LoVo (cell line): ENCODE measurements at regions not wholly inside any gene's neighbourhood (a gene's known extent, or its start where the extent isn't known, plus 50 kb on each side); places are given as distances from the start of the nearest gene placed in this dataset.
"Not testable (repeated sequence)": the region's sequence is repeated elsewhere in the genome, so short reads cannot be mapped to it uniquely, and the experiment has no call there.

ENCODE experiments used
- DNase-seq: peaks from one replicate; pipeline ENCODE4 v3.0.0-alpha.2; 2016; ENCODE audit warnings: low spot score

DNA sequence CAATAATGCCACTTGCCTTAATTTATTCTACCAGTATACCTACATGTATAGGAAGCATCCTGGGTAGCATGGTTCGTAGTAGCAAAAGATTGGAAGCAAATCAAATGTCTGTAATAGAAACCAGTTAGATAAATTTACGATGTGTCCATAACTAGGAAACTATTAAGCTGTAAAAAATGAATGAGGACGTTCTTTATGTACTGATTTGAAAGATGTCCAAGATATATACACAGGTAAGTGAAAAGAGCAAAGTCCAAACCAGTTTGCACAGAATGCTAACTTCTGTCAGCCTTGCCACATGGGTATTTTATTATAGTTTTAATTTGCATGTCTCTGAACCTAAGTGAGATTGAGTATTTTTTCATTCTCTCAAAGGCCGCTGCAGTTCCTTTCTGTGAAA is 251.8 kb upstream of the IRF2BP2 start:
- DNase-seq: peak; percentile 72

- DNase-seq: no peak
Observed at GRCh38 chr1:234861024-234861620, 251.1 kb upstream of the IRF2BP2 start.

DNA sequence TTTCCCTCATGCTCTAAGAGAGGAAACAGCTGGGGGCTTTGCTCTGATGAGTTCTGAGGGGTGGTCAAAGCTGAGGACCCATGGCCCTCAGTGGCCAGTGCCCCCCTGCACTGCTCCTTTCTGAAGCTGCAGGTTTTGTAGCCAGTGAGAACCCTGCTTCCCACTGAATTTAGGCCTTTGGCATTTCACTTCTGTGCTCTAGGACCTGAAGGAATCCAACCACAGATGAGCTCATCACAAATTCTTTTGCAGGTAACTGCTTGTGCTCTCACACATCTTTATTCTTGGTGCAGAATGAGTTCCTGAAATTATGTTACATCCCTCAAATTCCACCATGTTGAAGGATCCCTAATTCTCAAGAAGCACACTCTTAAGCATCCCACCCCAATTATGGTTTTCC is 248.7 kb upstream of the IRF2BP2 start:
- no peak for DNase-seq

GRCh38 chr1:234856845-234857245 is 246.9 kb upstream of the IRF2BP2 start:
- no peak for DNase-seq

GRCh38 chr1:234855851-234856250 is 245.9 kb upstream of the IRF2BP2 start:
- DNase-seq: no peak

- no peak for DNase-seq
Observed at GRCh38 chr1:234854645-234855039, 244.7 kb upstream of the IRF2BP2 start.

DNA sequence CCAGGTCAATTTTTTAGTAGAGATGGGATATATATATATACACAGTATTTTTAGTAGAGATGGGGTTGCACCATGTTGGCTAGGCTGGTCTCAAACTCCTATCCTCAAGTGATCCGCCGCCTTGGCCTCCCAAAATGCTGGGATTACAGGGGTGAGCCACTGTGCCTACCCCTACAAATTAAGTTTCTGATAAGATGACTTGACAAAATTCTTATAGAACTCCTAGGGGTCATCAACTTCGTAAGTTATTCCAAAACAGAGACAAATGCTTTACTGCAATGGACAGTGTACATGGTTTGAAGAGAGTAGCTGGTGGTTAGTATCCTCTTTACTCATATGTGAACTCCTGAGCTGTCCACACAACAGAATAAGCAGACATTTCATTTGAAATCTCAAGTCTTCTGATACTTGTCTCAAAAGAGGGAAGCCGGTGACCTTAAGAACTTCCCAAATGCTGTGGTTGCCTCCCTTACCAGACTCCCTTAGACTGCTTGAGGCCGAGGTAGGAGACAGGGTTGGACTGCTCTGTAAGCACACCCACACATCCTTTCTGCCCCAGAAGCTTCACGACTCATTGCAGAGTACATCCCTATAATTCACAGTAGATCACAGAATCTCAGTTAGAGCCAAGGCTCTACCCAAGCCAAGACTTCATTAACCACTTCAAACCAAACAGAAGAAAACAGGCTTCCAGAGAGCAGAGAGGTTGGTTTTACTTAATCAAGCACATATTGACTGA is 244.1 kb upstream of the IRF2BP2 start:
- no peak for DNase-seq

DNA sequence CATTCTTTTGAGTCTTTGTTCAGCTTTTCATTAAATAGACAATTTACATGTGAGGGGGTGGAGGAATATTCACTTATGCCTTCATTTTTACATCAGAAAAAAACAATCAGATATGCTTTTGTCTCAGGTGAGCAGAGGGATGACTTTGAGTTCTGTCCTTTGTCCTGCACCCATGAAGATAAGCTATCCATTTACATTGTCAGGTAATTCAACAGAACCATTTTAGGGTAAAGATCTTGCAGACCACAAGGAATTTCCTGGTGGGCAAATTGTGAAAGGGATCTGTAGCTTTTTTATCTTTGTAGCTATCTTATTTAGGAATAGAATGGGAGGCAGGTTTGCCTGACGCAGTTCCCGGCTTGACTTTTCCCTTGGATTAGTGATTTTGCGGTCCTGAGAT is 242.7 kb upstream of the IRF2BP2 start:
- no peak for DNase-seq

- no peak for DNase-seq
Observed at GRCh38 chr1:234851450-234852438, 241.8 kb upstream of the IRF2BP2 start.

DNA sequence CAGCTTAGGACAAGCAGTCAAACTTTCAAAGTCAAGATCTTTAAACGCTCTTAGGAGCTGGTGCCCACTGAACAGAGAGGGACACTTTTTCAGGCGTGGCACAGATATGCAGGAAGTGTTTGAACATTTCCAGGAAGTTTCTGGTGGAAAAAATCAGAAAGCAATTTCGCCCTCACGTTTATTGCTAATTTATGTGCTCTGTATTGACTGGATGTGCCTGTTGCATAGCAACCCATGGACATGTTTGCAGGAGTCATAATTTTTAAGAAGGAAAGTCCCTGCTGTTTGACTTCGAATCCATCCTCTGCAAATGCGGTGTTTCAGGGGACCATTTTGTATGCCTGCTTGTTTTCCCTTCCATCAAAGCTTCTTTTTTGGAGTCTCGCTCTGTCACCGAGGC is 239.9 kb upstream of the IRF2BP2 start:
- no peak for DNase-seq

DNA sequence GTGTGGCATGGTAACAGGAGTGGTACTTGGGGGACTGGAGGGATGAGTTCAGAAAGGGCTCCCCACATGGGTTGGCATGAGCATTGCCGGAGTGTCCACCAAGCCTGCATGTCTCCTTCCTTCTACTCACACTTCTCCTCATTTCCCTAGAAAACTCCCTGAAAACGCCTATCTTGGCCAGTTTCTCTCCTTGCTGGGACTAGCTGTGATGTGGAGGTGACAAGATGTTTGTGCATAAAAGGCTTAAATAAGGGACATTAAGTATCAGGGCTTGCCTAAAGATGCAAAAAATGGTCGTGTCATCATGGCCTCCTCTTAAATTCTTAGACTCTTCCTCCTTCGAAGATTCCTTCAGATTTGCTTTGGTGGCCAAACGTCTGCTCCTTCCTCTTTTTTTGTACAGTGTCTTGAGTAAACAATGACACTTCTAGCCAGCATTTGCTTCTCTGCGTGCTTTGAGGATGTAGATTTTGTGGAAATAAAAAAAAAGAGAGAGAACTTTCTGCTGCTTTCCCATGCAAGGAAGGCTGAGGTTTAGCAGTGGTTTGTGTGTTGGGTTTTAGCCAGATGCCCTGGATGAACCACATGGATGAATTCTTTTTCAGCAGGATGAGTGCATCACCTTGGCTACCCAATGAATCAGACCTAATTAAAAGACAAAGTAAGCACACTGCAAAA is 239.1 kb upstream of the IRF2BP2 start:
- no peak for DNase-seq

- not testable (repeated sequence) for DNase-seq
Observed at GRCh38 chr1:234846813-234847212, 236.8 kb upstream of the IRF2BP2 start.

- DNase-seq: no peak
Observed at GRCh38 chr1:234845836-234846235, 235.9 kb upstream of the IRF2BP2 start.

GRCh38 chr1:234845097-234845660 is 235.2 kb upstream of the IRF2BP2 start:
- no peak for DNase-seq

GRCh38 chr1:234844479-234845031 is 234.6 kb upstream of the IRF2BP2 start:
- DNase-seq: no peak

DNA sequence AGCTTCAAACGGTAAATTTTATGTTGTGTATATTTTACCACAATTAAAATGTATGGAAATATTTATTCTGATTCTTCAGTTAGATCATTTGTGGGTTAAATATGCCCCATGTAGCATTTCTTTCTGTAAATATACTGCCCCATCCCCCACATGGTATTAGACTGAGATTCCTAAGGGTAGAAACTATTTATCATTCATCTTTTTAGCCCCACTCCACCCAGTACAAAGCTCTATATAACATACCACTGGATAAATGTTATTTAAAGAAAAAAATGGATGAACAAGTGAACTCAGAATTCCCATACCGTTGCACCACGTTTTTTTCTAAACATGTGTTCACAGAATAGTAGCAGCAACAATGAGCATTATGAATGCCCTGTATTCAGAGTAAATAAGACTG is 234.0 kb upstream of the IRF2BP2 start:
- no peak for DNase-seq

DNA sequence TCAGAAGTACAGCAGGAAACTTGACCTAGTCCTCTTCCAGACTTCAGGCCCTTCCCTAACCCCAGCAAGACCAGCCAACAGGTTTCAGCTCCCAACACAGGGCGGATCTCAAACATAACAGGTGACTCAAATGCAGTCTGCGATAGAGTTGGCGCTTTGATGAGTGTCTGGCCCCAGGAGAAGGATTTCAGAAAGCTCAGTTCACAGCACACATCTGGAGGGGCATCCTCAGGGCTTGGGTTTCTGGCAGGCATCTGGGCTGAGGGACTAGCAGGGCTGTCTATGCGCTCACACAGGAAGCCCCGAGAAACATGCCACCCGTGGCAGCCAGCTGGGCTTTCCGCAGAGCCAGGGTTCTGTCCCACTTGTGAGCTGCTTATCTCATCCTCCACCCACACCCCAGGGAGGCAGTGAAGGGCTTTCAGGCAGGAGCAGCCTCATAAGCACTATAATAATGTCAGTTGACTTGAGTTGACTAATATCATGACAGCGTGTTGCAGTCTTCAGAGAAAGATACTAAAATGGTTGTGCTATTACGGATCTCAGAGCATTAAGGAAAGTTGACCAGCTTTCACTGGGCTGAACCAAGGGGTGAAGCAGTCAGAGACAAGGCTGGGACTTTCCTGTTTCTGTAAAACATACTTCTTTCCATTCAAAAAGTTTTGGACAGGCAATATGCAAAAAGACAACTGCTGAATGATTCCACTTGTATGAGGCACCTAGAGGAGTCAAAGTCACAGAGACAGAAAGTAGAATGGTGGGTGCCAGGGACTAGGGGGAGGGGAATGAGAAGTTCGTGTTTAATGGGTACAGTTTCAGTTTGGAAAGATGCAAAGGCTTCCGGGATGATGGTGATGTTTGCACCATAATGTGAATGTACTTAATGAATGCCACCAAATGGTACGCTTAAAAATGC is 233.0 kb upstream of the IRF2BP2 start:
- no peak for DNase-seq

DNA sequence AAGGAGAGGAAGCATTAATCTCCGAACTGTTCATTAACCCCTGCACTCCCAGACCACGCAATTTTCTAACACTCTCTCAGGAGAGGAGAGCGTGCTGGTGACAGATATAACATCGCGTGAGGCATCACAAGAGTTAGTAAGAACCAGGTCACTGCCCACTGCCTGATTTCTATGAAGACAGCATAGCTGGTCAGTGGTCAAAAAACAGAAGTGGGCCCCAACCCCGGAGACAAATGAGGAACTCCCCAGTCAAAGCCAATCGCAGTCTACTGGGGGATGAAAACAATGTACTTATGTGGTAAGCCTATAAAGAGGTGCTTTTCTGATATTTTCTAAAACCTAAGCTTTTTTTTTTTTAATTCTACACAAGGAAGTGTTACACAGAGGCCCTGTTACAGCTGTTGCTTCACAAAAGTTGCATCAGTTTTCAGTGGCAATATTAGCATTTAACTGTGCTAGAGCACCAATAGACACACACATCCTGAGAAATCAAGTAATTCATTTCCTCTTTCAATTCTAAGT is 231.8 kb upstream of the IRF2BP2 start:
- no peak for DNase-seq

DNA sequence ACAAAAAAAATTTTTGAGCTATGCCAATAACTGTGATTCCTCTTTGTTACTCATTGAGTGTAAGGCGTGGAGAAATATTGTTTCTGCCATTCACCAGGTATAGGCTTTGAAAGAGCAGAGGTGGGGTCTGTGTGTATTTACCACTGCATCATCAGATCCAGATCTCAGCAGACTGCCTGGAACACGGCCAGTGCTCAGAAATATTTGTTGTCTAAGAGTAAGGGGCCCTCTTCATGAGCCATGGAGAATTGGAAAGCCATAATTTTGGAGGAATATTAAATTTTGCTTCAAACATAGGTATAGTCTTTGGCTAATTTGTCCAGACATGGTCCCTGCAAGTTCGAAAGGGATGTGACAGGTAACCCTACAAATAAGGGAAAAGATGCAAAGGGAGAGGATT is 231.3 kb upstream of the IRF2BP2 start:
- no peak for DNase-seq

GRCh38 chr1:234840843-234841242 is 230.9 kb upstream of the IRF2BP2 start:
- no peak for DNase-seq
